ENCODE measurements at regions not wholly inside any gene's neighbourhood (a gene's known extent, or its start where the extent isn't known, plus 50 kb on each side); places are given as distances from the start of the nearest gene placed in this dataset.
"Not testable (repeated sequence)": the region's sequence is repeated elsewhere in the genome, so short reads cannot be mapped to it uniquely, and the experiment has no call there.

- DNase-seq (ENCODE audit: low read depth in 3 of 3, low spot score in 2 of 3), result no peak
Measured at GRCh38 chr20:22841846-22842245, 193.3 kb upstream of the SSTR4 start.

DNA sequence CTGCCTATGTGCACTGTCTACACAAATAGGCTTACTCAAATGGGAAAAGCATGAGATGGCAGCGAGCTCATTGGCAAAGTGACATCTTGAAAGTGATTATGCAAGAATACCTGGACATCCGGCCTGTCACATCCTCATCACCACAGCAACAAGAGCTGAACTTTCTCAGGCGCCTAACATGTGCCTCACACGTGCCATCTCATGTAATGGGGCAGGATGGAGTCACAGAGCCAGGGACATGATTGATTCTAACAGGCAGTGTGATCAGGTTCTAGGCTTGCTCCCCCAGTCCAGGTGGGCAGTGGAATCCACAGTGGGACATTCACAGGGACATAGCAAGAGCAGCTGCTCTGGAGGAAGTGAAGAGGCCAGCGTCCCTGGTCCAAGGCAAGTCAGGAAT lies 192.3 kb upstream of the SSTR4 start:
- DNase-seq (ENCODE audit: low read depth in 3 of 3, low spot score in 2 of 3), result no peak

DNA sequence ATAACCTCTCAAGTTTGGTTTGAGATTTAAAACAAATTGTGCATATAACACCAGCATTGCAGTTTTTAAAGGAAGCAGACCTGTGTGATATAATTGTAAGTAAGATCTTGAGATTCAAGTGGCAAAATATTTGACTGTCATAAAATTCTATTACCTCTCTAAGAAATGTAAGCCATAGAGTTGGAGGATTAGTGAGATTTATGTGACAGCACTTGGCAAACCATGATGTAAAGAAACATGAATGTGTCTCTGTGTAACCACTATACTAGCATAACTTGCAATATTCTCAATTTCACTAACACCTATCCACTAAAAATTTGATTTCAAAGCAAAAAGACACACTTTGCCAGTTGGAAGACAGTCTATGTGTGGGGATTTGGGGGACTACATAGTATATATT lies 190.2 kb upstream of the SSTR4 start:
- no peak for DNase-seq (ENCODE audit: low read depth in 3 of 3, low spot score in 2 of 3)

GRCh38 chr20:22846863-22847262 lies 188.2 kb upstream of the SSTR4 start:
- no peak for DNase-seq (ENCODE audit: low read depth in 3 of 3, low spot score in 2 of 3)

DNA sequence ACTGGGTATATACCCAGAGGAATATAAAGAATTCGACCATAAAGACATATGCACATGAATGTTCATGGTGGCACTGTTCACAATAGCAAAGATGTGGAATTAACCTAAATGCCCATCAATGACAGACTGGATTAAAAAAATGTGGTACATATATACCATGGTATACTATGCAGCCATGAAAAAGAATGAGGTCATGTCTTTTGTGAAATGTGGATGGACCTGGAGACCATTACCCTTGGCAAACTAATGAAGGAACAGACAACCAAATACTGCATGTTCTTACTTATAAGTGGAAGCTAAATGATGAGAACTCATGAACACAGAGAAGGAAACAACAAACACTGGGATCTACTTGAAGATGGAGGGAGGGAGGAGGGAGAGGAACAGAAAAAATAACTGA lies 186.7 kb upstream of the SSTR4 start:
- DNase-seq (ENCODE audit: low read depth in 3 of 3, low spot score in 2 of 3), result no peak

- not testable (repeated sequence) for DNase-seq (ENCODE audit: low read depth in 3 of 3, low spot score in 2 of 3)
Measured at GRCh38 chr20:22851679-22852346, 183.3 kb upstream of the SSTR4 start.

GRCh38 chr20:22861231-22861980 lies 173.7 kb upstream of the SSTR4 start:
- DNase-seq (ENCODE audit: low read depth in 3 of 3, low spot score in 2 of 3), result no peak

DNA sequence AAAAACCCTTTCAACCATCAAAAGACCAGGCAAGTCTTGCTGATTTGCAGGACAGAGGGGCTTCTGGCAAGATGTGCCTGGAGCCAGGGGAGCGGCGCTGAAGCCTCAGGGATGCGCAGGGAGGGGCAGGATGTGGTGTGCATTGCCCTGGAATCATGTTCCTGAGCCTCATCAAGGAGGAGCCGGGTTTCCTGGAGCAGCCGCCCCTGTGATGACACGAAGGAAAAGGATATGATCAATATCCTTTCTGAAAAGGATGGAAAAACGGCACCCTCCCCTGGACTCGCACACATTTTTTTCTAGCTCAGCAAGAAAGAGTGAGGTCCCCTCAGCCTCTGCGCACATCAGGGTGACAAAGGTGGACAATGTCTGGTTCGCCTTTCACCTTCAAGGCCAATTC lies 173.1 kb upstream of the SSTR4 start:
- peak in 1 of 3 donors; percentile 4 for DNase-seq (ENCODE audit: low read depth in 3 of 3, low spot score in 2 of 3)

GRCh38 chr20:22862671-22863230 lies 172.4 kb upstream of the SSTR4 start:
- no peak for DNase-seq (ENCODE audit: low read depth in 3 of 3, low spot score in 2 of 3)

DNA sequence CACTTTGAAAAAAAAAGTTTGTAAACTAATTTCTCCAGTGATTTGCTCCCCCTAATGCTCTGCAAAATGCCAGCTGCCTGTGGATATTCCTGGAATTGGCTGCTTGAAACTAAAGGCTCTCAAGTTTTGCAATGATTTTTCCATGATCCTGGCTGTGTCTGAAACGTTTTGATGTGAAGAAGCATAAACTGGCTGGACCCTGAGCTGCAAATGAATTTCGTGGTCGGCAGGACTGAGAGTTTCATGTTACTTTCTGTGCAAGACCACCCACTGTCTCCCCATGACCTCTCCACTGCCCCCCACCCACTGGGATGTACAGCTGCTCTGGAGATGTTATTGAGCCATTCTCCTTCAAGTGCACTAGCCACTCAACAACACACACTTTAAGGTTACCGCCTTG lies 171.3 kb upstream of the SSTR4 start:
- DNase-seq (ENCODE audit: low read depth in 3 of 3, low spot score in 2 of 3), result no peak

GRCh38 chr20:22866812-22867341 lies 168.2 kb upstream of the SSTR4 start:
- no peak for DNase-seq (ENCODE audit: low read depth in 3 of 3, low spot score in 2 of 3)

DNA sequence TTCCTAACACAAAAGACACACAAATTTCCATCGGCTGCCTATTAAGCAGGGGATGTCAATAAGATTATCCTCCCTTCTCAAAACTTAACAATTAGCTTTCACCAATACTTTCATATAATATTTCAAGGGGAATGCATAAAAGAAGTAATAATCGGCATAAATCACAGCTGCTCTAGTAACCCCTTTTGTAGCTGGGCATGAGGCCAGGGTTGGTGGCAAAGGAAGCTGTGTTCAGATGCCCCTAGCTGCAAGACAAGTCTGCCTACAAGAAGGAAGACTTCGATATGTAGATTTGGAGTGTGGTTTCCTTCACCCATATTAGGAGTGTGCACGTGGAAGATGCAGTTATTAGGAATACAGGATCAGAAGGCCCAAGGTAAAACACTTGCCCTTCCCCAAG lies 156.9 kb upstream of the SSTR4 start:
- no peak for DNase-seq (ENCODE audit: low read depth in 3 of 3, low spot score in 2 of 3)

GRCh38 chr20:22880277-22880676 lies 154.8 kb upstream of the SSTR4 start:
- DNase-seq (ENCODE audit: low read depth in 3 of 3, low spot score in 2 of 3), result no peak

- DNase-seq (ENCODE audit: low read depth in 3 of 3, low spot score in 2 of 3), result no peak
Measured at GRCh38 chr20:22887796-22888195, 147.3 kb upstream of the SSTR4 start.

GRCh38 chr20:22890594-22891300 lies 144.4 kb upstream of the SSTR4 start:
- DNase-seq (ENCODE audit: low read depth in 3 of 3, low spot score in 2 of 3), result no peak

DNA sequence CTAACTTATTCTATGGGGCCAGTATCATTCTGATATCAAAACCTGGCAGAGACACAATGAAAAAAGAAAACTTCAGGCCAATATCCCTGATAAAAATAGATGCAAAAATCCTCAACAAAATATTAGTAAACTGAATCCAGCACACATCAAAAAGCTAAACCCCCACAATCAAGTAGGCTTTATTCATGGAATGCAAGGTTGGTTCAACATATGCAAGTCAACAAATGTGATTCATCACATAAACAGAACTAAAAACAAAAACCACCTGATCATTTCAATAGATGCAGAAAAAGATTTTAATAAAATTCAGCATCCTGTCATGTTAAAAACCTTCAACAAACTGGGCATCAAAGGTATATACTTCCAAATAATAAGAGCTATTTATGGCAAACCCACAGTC lies 133.9 kb upstream of the SSTR4 start:
- no peak for DNase-seq (ENCODE audit: low read depth in 3 of 3, low spot score in 2 of 3)

DNA sequence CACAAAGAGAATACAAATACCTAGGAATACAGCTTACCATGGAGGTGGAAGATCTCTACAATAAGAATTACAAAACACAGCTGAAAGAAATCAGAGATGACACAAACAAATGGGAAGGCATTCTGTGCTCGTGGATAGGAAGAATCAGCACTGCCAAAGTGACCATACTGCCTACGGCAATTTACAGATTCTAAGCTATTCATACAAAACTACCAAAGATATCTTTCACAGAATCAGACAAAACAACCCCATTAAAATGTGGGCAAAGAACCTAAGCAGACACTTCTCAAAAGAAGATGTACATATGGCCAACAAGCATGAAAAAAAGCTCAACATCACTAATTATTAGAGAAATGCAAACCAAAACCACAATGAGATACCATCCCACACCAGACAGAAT lies 133.2 kb upstream of the SSTR4 start:
- DNase-seq (ENCODE audit: low read depth in 3 of 3, low spot score in 2 of 3), result no peak

- DNase-seq (ENCODE audit: low read depth in 3 of 3, low spot score in 2 of 3), result no peak
Measured at GRCh38 chr20:22904386-22904785, 130.7 kb upstream of the SSTR4 start.

DNA sequence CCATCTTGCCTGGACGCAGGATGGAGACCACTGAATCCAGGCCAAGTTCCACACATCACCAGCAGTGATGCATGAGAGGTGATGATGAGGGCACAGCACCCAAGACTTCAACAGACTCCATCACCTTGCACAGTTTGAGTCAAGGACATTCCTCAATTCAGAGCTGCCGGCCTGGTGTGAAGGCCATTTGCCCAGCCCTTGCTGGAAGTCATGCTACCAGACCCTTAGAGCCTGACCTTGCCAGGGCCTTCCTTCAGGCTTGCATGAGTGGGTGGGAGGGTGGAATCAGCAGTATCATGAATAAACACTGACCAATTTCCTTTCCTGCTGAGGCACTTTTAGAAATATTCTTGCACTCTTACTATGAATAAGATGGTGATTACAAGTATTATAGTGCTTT lies 130.2 kb upstream of the SSTR4 start:
- DNase-seq (ENCODE audit: low read depth in 3 of 3, low spot score in 2 of 3), result no peak

GRCh38 chr20:22905658-22906057 lies 129.5 kb upstream of the SSTR4 start:
- DNase-seq (ENCODE audit: low read depth in 3 of 3, low spot score in 2 of 3), result no peak

DNA sequence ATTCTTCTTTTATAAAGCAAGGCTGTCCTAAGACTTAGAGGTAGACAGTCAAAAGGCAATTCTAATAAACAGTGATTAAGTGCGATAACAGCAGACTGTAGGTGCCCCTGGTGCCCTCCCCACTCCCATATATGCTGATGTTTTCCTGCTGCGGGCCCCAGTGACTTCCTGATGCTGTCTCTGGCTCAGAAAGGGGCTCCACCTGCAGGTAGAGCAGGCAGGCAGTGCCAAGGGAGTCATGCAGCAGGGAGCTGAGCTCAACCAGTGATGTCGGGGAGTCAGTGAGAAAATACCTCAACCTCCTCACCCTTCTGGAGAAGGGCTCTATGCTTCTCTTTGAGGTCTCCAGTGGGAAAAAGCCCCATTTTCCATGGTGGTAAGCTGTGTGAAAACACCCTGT lies 126.7 kb upstream of the SSTR4 start:
- DNase-seq (ENCODE audit: low read depth in 3 of 3, low spot score in 2 of 3), result no peak

Measured in right renal cortex interstitium (tissue), 3 donors.